Activated naive CD4-positive, alpha-beta T cell treated with anti-CD3 and anti-CD28 coated beads for 36 hours (primary cell): ENCODE measurements at regions not wholly inside any gene's neighbourhood (a gene's known extent, or its start where the extent isn't known, plus 50 kb on each side); places are given as distances from the start of the nearest gene placed in this dataset.
"Not testable (repeated sequence)": the region's sequence is repeated elsewhere in the genome, so short reads cannot be mapped to it uniquely, and the experiment has no call there.

Source experiments
- CTCF ChIA-PET: fragments of 350-600 bp; sonication (Branson Sonifier 250); formaldehyde crosslinking; loops from one replicate; lab custom pipeline; 2021; ENCODE audit warnings: antibody characterized with exemption; lab: Charles Lee
- DNase-seq: peaks from one replicate; pipeline ENCODE4 v3.0.0-alpha.2; 2020
- H3K27ac Mint-ChIP-seq: one replicate; pipeline ENCODE4 v1.8.0; 2021; ENCODE audit warnings: mild to moderate bottlenecking, mixed read lengths
- H3K27me3 Mint-ChIP-seq: one replicate; pipeline ENCODE4 v1.8.0; 2021; ENCODE audit warnings: low read depth, mixed read lengths
- H3K36me3 Mint-ChIP-seq: one replicate; pipeline ENCODE4 v1.8.0; 2021; ENCODE audit warnings: low read depth, mixed read lengths
- H3K4me1 Mint-ChIP-seq: one replicate; pipeline ENCODE4 v1.8.0; 2021; ENCODE audit warnings: low read depth, mixed read lengths
- H3K4me3 Mint-ChIP-seq: one replicate; pipeline ENCODE4 v1.8.0; 2021; ENCODE audit warnings: mild to moderate bottlenecking, moderate library complexity, mixed read lengths
- H3K9me3 Mint-ChIP-seq: one replicate; pipeline ENCODE4 v1.8.0; 2021; ENCODE audit warnings: mixed read lengths
- intact Hi-C: fragments of 100-400 bp; cut with micrococcal nuclease; formaldehyde crosslinking; loops from one replicate; pipeline ENCODE4 v1.15.1; 2023

- Mint-ChIP-seq H3K27me3 (peaks cover 3% of the 10 kb centered on the region), H3K9me3 (no peaks in the 10 kb centered on the region), H3K36me3 (no peaks in the 10 kb centered on the region), H3K4me3 (no peak overlapping the region), H3K4me1 (no peaks in the 10 kb centered on the region), H3K27ac (no peak overlapping the region)
- intact Hi-C loops: no loop called here
- CTCF ChIA-PET: no interaction called here
- no peak for DNase-seq
Measured at GRCh38 chr16:9338510-9338909, 247.1 kb downstream of the HAPSTR1 start.

GRCh38 chr16:9340526-9341256 lies 249.2 kb downstream of the HAPSTR1 start:
- H3K36me3 Mint-ChIP-seq: no peaks in the 10 kb centered on the region
- H3K27me3 Mint-ChIP-seq: peaks cover 2% of the 10 kb centered on the region
- no peaks in the 10 kb centered on the region for H3K4me1 Mint-ChIP-seq
- H3K27ac Mint-ChIP-seq: no peak overlapping the region
- DNase-seq: no peak
- H3K4me3 Mint-ChIP-seq: no peak overlapping the region
- CTCF ChIA-PET: no interaction called here
- intact Hi-C loops: no loop called here
- peaks cover 2% of the 10 kb centered on the region for H3K9me3 Mint-ChIP-seq

GRCh38 chr16:9343276-9343675 lies 251.8 kb downstream of the HAPSTR1 start:
- Mint-ChIP-seq H3K9me3 (peaks cover 4% of the 10 kb centered on the region), H3K27me3 (peaks cover 2% of the 10 kb centered on the region), H3K27ac (no peak overlapping the region), H3K4me1 (no peaks in the 10 kb centered on the region), H3K36me3 (no peaks in the 10 kb centered on the region), H3K4me3 (no peak overlapping the region)
- no peak for DNase-seq
- intact Hi-C loops: no loop called here
- CTCF ChIA-PET: no interaction called here

- no peak for DNase-seq
- Mint-ChIP-seq H3K27me3 (peaks cover 2% of the 10 kb centered on the region), H3K4me1 (no peaks in the 10 kb centered on the region), H3K4me3 (no peak overlapping the region), H3K9me3 (peaks cover 13% of the 10 kb centered on the region), H3K27ac (no peak overlapping the region), H3K36me3 (no peaks in the 10 kb centered on the region)
- CTCF ChIA-PET: no interaction called here
- intact Hi-C loops: no loop called here
Measured at GRCh38 chr16:9344508-9344907, 253.1 kb downstream of the HAPSTR1 start.

- Mint-ChIP-seq H3K27ac (no peak overlapping the region), H3K27me3 (peaks cover 2% of the 10 kb centered on the region), H3K4me1 (no peaks in the 10 kb centered on the region), H3K36me3 (no peaks in the 10 kb centered on the region), H3K4me3 (no peak overlapping the region), H3K9me3 (peaks cover 16% of the 10 kb centered on the region)
- no peak for DNase-seq
- CTCF ChIA-PET: no interaction called here
- intact Hi-C loops: no loop called here
Measured at GRCh38 chr16:9345046-9345445, 253.6 kb downstream of the HAPSTR1 start.

- Mint-ChIP-seq H3K36me3 (no peaks in the 10 kb centered on the region), H3K27ac (no peak overlapping the region), H3K4me3 (no peak overlapping the region), H3K27me3 (peaks cover 2% of the 10 kb centered on the region), H3K9me3 (peaks cover 16% of the 10 kb centered on the region), H3K4me1 (no peaks in the 10 kb centered on the region)
- CTCF ChIA-PET: interaction anchor here (0.6 to 0.7 kb wide), 2 partner anchors 207 to 399 kb away, joined by 4 read pairs; no protein-coding TSS in a partner anchor
- intact Hi-C loops: no loop called here
- DNase-seq: no peak
Measured at GRCh38 chr16:9345880-9346279, 254.4 kb downstream of the HAPSTR1 start.

- intact Hi-C loops: no loop called here
- Mint-ChIP-seq H3K4me3 (no peak overlapping the region), H3K27me3 (peaks cover 2% of the 10 kb centered on the region), H3K9me3 (peaks cover 16% of the 10 kb centered on the region), H3K4me1 (no peaks in the 10 kb centered on the region), H3K36me3 (no peaks in the 10 kb centered on the region), H3K27ac (no peak overlapping the region)
- CTCF ChIA-PET: no interaction called here
- no peak for DNase-seq
Measured at GRCh38 chr16:9348912-9349311, 257.5 kb downstream of the HAPSTR1 start.

- CTCF ChIA-PET, H3K4me3 Mint-ChIP-seq, H3K27me3 Mint-ChIP-seq: not testable (repeated sequence)
Measured at GRCh38 chr16:9349373-9349960, 258.0 kb downstream of the HAPSTR1 start.

GRCh38 chr16:9350119-9350799 lies 258.8 kb downstream of the HAPSTR1 start:
- intact Hi-C loops, H3K27ac Mint-ChIP-seq, H3K27me3 Mint-ChIP-seq, CTCF ChIA-PET, H3K36me3 Mint-ChIP-seq, DNase-seq, H3K4me3 Mint-ChIP-seq, H3K4me1 Mint-ChIP-seq: not testable (repeated sequence)
- peaks cover 15% of the 10 kb centered on the region for H3K9me3 Mint-ChIP-seq

More at GRCh38 chr16:9349373-9349960, 258.0 kb downstream of the HAPSTR1 start:
- DNase-seq, H3K36me3 Mint-ChIP-seq, intact Hi-C loops, H3K27ac Mint-ChIP-seq, H3K4me1 Mint-ChIP-seq: not testable (repeated sequence)
- peaks cover 15% of the 10 kb centered on the region for H3K9me3 Mint-ChIP-seq

GRCh38 chr16:9351440-9351839 lies 260.0 kb downstream of the HAPSTR1 start:
- CTCF ChIA-PET: no interaction called here
- Mint-ChIP-seq H3K4me1 (no peaks in the 10 kb centered on the region), H3K27ac (no peak overlapping the region), H3K9me3 (peaks cover 25% of the 10 kb centered on the region), H3K27me3 (no peaks in the 10 kb centered on the region), H3K36me3 (no peaks in the 10 kb centered on the region), H3K4me3 (no peak overlapping the region)
- intact Hi-C loops: no loop called here
- DNase-seq: no peak

- CTCF ChIA-PET: no interaction called here
- Mint-ChIP-seq H3K4me3 (no peak overlapping the region), H3K27me3 (no peaks in the 10 kb centered on the region), H3K4me1 (no peaks in the 10 kb centered on the region), H3K9me3 (peaks cover 29% of the 10 kb centered on the region), H3K27ac (no peak overlapping the region), H3K36me3 (no peaks in the 10 kb centered on the region)
- intact Hi-C loops: no loop called here
- no peak for DNase-seq
Measured at GRCh38 chr16:9351841-9352434, 260.5 kb downstream of the HAPSTR1 start.

- intact Hi-C loops: no loop called here
- no peaks in the 10 kb centered on the region for H3K4me1 Mint-ChIP-seq
- H3K36me3 Mint-ChIP-seq: no peaks in the 10 kb centered on the region
- peaks cover 23% of the 10 kb centered on the region for H3K9me3 Mint-ChIP-seq
- no peak overlapping the region for H3K27ac Mint-ChIP-seq
- H3K4me3 Mint-ChIP-seq: no peak overlapping the region
- no peak for DNase-seq
- CTCF ChIA-PET: no interaction called here
- H3K27me3 Mint-ChIP-seq: no peaks in the 10 kb centered on the region
Measured at GRCh38 chr16:9357829-9358228, 266.4 kb downstream of the HAPSTR1 start.
